ENCODE measurements at regions not wholly inside any gene's neighbourhood (a gene's known extent, or its start where the extent isn't known, plus 50 kb on each side); places are given as distances from the start of the nearest gene placed in this dataset.

GRCh38 chr3:13207975-13208705 is 134.9 kb upstream of the IQSEC1 start:
- DNase-seq: no peak

DNA sequence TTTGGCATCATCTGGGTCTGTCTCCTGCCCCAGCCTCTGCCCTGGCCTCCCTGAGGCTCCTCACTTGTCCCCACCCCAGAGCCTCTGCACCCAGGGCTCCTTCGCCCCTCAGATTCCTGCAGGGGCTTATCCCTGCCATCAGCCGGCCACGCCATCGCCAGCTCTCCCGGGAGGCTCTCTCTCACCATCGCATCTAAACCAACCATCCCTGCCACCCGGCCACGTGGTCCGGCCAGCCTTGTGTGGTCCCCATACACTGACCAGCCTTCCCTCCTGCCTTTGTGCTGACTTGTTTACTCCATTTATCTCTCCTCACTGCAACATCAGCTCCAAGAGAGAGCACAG is 134.3 kb upstream of the IQSEC1 start:
- DNase-seq: no peak

GRCh38 chr3:13206799-13207577 is 133.8 kb upstream of the IQSEC1 start:
- DNase-seq: no peak

DNA sequence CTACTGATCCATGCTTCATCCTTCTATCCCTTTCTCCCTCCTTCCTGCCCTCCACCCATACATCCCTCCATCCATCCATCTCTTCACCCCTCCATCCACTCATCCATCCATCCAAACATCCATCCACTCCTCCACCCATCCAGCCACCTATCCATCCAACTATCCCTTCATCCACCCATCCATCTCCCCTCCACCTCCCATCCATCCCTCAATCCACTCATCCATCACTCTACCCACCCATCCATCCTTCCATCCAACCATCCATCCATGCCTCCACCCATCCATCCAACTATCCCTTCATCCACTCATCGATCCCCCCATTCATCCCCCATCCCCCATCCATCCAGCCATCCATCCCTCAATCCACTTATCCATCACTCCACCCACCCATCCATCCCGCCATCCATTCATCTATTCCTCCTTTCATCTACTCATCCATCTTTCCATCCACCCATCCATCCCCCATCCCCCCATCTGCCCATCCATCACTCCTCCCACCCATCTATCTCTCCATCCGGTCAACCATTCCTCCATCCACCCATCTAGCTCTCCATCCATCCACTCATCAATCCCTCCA is 132.4 kb upstream of the IQSEC1 start:
- DNase-seq: no peak

DNA sequence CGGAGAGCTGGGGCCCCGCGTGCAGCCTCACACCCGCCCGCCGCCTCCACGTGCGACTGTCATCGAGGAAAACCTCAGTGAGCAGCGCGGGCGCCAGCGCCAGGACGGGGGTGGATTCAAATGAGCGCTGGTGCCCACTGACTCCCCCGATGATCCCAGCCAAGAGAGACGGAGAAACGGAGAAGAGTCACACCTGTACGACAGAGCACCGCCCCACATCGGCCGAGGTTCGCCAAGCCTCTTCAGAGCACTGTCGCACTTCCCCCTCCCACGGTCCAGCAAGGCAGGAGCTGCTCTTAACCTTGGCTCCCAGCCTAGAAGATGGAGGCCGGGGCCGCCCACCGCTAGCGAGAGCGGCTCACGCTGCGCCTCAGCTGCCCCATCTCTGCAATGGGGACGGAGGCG is 130.9 kb upstream of the IQSEC1 start:
- DNase-seq: no peak

GRCh38 chr3:13203398-13204176 is 130.4 kb upstream of the IQSEC1 start:
- DNase-seq: no peak

DNA sequence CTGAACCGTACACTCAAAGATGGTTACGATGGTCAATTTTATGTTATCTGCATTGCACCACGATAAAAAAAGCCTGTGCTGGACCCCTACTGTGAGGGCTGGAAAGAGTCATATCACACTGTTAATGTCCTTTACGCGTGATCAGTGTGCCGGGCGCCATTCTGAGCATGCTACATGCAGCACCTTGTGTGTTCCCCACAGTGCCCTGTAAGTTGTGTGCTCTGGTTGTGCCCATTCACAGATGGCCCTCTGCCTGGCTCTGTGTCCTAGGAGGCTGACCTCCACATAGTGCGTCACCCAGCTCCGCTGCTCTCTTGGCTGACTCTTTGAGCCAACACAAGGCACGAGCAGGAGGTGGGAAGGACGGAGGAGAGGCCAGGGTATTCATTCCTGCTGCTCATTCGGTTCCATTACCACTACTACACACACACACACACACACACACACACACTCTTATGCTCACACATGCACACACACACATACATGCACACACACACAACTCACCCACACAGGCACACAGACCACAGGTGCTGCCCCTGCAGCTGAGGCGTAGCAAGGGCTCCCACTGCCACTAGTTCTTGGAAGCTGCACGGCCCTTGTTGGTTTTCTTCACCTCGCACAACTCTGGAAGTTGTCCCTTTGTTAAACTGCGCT is 129.6 kb upstream of the IQSEC1 start:
- no peak for DNase-seq

GRCh38 chr3:13201851-13202250 is 128.6 kb upstream of the IQSEC1 start:
- no peak for DNase-seq

DNA sequence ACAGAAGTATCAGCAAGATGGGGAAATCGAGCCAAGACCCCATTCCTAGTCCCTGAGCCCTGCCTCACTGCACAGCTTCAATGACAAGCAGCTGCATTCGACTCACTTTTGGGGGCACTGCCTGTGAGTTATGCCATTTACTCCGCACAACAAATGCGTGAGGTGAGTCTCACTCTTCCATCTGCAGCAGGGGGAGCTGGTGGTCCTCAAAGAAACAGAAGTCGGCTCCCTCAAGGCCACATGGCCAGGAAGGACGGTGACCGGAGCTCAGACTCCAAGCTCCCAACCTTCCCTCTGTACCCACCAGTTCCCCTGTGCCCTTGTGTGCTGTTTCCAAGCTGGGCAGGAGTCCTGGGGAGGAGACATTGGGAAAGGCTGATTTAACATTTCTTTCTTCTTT is 127.7 kb upstream of the IQSEC1 start:
- DNase-seq: no peak

DNA sequence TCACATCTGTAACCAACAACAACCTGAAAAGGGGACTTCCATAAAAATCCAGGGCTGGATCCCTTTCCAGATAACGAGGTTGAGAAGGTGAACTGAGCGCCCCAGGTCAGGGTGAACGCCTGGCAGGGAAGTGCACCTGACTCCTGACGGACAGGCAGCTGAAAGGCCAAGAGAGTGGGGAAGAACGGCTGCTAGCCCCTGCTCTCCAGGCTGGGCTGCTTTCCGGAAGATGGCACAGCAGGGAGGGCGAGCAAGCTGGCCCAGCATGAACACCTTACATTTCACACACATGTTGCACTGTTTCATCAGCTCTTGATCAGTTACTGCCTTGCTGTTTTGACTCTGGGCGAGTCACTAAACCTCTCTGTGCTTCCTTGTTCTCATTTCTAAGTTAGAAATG is 127.2 kb upstream of the IQSEC1 start:
- no peak for DNase-seq

- DNase-seq: no peak
Observed at GRCh38 chr3:13199899-13200451, 126.7 kb upstream of the IQSEC1 start.

DNA sequence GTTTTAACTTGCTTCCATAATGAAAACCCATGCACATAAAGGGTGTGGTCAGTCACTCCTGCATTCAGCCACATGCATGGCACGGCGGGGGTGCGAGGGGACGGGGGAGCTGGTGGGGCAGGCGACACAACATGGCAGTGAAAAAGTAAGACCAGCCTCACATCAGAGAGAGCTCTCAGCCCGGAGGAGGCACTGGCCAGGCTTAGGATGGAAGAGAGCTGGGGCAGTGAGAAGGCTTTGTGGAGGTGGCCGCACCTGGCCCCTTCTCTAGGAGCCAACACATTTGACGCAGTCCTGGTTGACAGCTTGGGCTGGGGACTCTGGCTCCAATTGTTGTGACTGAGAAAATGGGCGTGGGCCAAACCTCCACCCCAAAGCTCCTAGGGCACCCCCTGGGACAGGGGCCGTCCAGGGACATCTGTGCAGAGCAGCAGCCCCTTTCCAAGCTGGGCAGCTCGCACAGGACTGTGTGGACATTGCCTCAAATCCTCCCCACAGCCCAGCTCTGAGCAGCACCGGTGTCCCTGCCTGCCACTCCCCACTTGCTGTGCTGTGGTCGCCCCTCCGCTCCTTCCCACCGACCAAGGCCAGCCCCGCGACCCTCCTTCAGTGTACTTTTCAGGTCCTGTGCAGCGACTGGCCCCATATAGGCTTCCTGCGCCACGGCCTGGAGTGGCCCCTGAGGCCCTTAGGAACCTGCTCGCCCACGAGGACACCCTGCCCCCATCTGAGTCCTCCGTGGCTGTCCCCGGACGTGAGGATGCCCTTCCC is 126.0 kb upstream of the IQSEC1 start:
- no peak for DNase-seq

DNA sequence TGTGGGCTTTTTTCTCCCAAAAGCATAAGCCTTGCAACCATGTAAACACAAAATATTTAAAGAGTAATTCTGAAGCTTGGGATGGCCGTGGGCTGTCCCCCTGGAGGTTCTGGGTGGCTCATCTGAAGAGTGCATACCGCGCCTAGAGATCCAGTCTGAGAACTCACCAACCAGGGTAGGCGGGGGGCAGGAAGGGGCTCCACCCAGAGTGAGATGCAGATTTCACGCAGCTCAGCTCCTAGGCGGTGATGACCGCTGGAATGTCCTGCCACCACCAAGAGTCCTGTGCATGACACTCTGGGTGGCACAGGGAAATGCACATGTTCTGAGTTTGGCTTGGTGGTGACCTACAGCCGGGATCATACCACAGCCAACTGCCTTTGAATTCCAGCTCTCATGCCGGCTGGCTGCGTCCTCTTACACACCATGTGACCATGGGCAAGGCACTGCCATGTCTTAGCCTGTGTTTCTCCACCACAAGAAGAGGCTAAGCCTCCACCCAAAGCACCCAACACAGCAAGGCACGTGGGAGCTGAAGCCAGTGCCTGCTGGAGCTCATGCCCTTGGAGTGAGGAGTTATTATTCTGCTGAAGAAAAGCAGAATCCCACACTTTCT is 125.1 kb upstream of the IQSEC1 start:
- no peak for DNase-seq

DNA sequence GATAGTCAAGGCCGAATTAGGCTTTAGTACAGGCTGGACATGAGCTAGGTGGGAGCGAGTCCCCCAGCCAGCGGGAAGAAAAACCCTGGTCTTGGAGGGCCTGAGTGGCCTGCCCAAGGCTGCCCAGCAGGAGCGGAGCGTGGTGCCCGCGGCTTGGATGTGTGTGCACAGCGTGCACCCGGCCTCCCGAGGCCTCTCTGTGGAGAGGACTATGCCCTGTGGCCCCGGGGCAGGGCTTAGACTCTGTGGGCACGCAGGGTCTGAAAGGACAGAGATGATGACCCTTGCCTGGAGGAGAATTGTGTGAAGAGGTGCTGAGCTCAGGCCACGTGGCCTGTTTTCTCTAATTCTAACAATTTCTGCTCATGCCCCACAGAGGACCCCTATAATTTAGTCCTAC is 124.6 kb upstream of the IQSEC1 start:
- DNase-seq: no peak

DNA sequence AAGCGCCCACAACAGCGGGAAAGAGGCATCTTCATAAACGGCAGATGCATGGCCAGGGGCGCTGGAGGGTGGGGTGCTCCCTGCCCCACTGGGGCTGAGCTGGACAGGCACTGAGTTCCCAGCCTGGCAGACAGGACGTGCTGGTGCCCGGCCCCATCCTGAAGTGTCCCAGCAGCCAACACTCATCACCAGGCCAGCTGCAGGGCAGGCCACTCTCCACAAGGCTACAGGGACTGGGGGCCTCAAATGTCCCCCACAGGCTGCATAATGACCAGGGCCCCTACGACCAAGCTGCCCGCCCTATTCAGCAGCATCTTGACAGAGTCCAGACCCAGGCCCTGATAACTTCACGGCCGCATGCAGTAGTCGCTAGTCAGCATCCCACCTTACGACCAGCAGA is 124.1 kb upstream of the IQSEC1 start:
- DNase-seq: no peak

GRCh38 chr3:13195374-13195773 is 122.1 kb upstream of the IQSEC1 start:
- no peak for DNase-seq

DNA sequence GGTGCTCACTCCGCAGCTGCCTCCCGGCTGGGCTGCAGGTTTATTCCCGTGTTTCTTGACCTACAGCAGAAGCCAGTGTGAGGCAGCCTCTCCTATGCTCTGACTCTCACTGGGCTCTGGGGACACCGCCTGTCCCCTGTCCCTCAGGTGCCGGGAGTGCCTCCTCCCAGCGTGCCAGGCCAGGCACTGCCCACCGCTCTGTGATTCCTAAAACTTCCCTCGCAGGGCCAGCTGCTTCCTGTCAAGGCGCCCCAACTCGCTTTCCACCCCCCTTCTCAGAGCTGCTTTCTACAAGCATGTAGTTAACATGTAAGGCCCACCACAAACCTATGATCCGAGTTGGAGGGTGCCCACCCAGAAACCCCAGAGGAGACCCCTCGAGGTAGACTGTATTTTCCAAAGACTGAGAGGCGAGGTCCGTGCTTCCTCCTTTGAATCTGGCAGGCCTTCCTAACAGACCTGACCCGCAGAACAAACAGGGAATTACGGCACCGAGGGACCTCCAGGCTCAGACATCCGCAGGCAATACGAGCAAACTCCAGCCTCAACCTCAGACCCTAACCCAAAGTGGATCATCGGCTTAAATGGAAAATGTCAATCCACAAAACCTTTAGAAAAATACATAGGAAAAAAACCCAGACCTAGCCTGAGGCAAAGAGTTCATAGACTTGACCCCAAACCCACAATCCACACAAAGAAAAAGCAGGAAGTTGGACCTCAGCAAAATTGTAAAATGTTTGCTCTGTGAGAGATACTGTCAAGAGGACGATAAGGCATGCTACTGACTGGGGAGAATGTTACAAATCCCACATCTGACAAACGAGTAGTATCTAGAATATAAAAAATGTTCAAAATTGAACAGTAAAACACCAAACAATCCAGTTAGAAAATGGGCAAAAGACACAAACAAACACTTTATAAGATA is 121.3 kb upstream of the IQSEC1 start:
- no peak for DNase-seq

- DNase-seq: no peak
Observed at GRCh38 chr3:13193320-13194284, 120.4 kb upstream of the IQSEC1 start.
